Liver (tissue), 3 donors: ENCODE measurements at regions not wholly inside any gene's neighbourhood (a gene's known extent, or its start where the extent isn't known, plus 50 kb on each side); places are given as distances from the start of the nearest gene placed in this dataset.

ENCODE experiments used
- HNF4A ChIP-seq, 2 donors: conservative IDR thresholded peaks; 2 replicates each; pipeline ENCODE4 v1.6.1; 2016; ENCODE audit warnings: antibody characterized with exemption in 2 of 2, mild to moderate bottlenecking in 2 of 2
- TAF1 ChIP-seq: conservative IDR thresholded peaks from 2 replicates; pipeline ENCODE4 v1.6.1; 2016; ENCODE audit warnings: antibody characterized with exemption, mild to moderate bottlenecking
- TF ChIP-seq, protein P1 (sequence below): fragments of 150-350 bp; IDR thresholded peaks from 2 replicates; pipeline ENCODE4 v1.5.1; 2017; ENCODE audit warnings: improper control_type of control experiment, low read depth, low read length; ENCODE audit not compliant: missing input control
- TF ChIP-seq, protein P2 (sequence below): IDR thresholded peaks from 2 replicates; pipeline ENCODE4 v1.6.1; 2016; ENCODE audit warnings: antibody characterized with exemption, mild to moderate bottlenecking
- TF ChIP-seq, protein P3 (sequence below): IDR thresholded peaks from 2 replicates; pipeline ENCODE4 v1.6.1; 2016; ENCODE audit warnings: antibody characterized with exemption
- TF ChIP-seq, protein P4 (sequence below): IDR thresholded peaks from 2 replicates; pipeline ENCODE4 v1.6.1; 2016; ENCODE audit warnings: antibody characterized with exemption
- donor health status: healthy.
- donor health status: healthy.

DNA sequence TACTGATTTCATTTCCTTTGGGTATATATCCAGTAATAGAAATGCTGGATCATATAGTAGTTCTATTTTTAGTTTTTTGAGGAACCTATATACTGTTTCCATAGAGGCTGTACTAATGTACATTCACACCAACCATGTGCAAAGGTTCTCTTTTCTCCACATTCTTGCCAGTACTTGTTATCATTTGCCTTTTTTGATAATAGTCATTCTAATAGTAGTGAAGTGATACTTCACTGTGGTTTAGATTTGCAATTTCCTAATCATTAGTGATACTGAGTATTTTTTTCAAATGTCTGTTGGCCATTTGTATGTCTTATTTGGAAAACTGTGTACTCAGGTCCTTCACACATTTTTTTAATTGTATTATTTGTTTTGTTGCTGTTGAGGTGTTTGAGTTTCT, 148.2 kb upstream of the NAV3 start:
- TF ChIP-seq HNF4A (conservative IDR thresholded peaks at IDR 0.05) (no peak), TAF1 (no peak)
- TF ChIP-seq, protein P1, sequence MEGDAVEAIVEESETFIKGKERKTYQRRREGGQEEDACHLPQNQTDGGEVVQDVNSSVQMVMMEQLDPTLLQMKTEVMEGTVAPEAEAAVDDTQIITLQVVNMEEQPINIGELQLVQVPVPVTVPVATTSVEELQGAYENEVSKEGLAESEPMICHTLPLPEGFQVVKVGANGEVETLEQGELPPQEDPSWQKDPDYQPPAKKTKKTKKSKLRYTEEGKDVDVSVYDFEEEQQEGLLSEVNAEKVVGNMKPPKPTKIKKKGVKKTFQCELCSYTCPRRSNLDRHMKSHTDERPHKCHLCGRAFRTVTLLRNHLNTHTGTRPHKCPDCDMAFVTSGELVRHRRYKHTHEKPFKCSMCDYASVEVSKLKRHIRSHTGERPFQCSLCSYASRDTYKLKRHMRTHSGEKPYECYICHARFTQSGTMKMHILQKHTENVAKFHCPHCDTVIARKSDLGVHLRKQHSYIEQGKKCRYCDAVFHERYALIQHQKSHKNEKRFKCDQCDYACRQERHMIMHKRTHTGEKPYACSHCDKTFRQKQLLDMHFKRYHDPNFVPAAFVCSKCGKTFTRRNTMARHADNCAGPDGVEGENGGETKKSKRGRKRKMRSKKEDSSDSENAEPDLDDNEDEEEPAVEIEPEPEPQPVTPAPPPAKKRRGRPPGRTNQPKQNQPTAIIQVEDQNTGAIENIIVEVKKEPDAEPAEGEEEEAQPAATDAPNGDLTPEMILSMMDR, result no peak
- TF ChIP-seq, protein P2, sequence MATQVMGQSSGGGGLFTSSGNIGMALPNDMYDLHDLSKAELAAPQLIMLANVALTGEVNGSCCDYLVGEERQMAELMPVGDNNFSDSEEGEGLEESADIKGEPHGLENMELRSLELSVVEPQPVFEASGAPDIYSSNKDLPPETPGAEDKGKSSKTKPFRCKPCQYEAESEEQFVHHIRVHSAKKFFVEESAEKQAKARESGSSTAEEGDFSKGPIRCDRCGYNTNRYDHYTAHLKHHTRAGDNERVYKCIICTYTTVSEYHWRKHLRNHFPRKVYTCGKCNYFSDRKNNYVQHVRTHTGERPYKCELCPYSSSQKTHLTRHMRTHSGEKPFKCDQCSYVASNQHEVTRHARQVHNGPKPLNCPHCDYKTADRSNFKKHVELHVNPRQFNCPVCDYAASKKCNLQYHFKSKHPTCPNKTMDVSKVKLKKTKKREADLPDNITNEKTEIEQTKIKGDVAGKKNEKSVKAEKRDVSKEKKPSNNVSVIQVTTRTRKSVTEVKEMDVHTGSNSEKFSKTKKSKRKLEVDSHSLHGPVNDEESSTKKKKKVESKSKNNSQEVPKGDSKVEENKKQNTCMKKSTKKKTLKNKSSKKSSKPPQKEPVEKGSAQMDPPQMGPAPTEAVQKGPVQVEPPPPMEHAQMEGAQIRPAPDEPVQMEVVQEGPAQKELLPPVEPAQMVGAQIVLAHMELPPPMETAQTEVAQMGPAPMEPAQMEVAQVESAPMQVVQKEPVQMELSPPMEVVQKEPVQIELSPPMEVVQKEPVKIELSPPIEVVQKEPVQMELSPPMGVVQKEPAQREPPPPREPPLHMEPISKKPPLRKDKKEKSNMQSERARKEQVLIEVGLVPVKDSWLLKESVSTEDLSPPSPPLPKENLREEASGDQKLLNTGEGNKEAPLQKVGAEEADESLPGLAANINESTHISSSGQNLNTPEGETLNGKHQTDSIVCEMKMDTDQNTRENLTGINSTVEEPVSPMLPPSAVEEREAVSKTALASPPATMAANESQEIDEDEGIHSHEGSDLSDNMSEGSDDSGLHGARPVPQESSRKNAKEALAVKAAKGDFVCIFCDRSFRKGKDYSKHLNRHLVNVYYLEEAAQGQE, result no peak
- TF ChIP-seq, protein P3, sequence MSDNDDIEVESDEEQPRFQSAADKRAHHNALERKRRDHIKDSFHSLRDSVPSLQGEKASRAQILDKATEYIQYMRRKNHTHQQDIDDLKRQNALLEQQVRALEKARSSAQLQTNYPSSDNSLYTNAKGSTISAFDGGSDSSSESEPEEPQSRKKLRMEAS, result no peak
- TF ChIP-seq, protein P4, sequence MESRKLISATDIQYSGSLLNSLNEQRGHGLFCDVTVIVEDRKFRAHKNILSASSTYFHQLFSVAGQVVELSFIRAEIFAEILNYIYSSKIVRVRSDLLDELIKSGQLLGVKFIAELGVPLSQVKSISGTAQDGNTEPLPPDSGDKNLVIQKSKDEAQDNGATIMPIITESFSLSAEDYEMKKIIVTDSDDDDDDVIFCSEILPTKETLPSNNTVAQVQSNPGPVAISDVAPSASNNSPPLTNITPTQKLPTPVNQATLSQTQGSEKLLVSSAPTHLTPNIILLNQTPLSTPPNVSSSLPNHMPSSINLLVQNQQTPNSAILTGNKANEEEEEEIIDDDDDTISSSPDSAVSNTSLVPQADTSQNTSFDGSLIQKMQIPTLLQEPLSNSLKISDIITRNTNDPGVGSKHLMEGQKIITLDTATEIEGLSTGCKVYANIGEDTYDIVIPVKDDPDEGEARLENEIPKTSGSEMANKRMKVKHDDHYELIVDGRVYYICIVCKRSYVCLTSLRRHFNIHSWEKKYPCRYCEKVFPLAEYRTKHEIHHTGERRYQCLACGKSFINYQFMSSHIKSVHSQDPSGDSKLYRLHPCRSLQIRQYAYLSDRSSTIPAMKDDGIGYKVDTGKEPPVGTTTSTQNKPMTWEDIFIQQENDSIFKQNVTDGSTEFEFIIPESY, result no peak
